ENCODE measurements at regions not wholly inside any gene's neighbourhood (a gene's known extent, or its start where the extent isn't known, plus 50 kb on each side); places are given as distances from the start of the nearest gene placed in this dataset.

- DNase-seq: peak; percentile 53
These were observed 96.3 kb upstream of the NOCT start for GRCh38 chr4:138919094-138919936.

- no peak for DNase-seq
These were observed 97.3 kb upstream of the NOCT start for GRCh38 chr4:138918169-138918869.

- DNase-seq: no peak
These were observed 98.8 kb upstream of the NOCT start for GRCh38 chr4:138916763-138917162.

- no peak for DNase-seq
These were observed 99.8 kb upstream of the NOCT start for GRCh38 chr4:138915756-138916155.

- DNase-seq: no peak
These were observed 102.8 kb upstream of the NOCT start for GRCh38 chr4:138912704-138913340.

- DNase-seq: no peak
These were observed 103.5 kb upstream of the NOCT start for GRCh38 chr4:138911909-138912703.

GRCh38 chr4:138910914-138911336, 104.7 kb upstream of the NOCT start:
- DNase-seq: no peak

GRCh38 chr4:138910195-138910913, 105.2 kb upstream of the NOCT start:
- DNase-seq: no peak

- no peak for DNase-seq
These were observed 106.0 kb upstream of the NOCT start for GRCh38 chr4:138909587-138909986.

GRCh38 chr4:138908134-138908533, 107.4 kb upstream of the NOCT start:
- no peak for DNase-seq

GRCh38 chr4:138907174-138907573, 108.4 kb upstream of the NOCT start:
- DNase-seq: no peak

- DNase-seq: no peak
These were observed 110.8 kb upstream of the NOCT start for GRCh38 chr4:138904793-138905192.

GRCh38 chr4:138903185-138903584, 112.4 kb upstream of the NOCT start:
- DNase-seq: no peak

GRCh38 chr4:138902705-138903104, 112.9 kb upstream of the NOCT start:
- no peak for DNase-seq

- no peak for DNase-seq
These were observed 114.4 kb upstream of the NOCT start for GRCh38 chr4:138901177-138901576.

- DNase-seq: no peak
These were observed 115.6 kb upstream of the NOCT start for GRCh38 chr4:138899999-138900398.

- DNase-seq: no peak
These were observed 117.3 kb upstream of the NOCT start for GRCh38 chr4:138898282-138898681.

- DNase-seq: no peak
These were observed 117.8 kb upstream of the NOCT start for GRCh38 chr4:138897811-138898226.

- DNase-seq: no peak
These were observed 120.9 kb upstream of the NOCT start for GRCh38 chr4:138894709-138895108.

GRCh38 chr4:138894011-138894410, 121.6 kb upstream of the NOCT start:
- no peak for DNase-seq

- DNase-seq: no peak
These were observed 122.8 kb upstream of the NOCT start for GRCh38 chr4:138892483-138893407.

All from stimulated activated CD4-positive, alpha-beta T cell treated with anti-CD3 and anti-CD28 coated beads, Interleukin-4, amount 100 ng/mL, for 24 hours (primary cell).